ENCODE measurements at regions not wholly inside any gene's neighbourhood (a gene's known extent, or its start where the extent isn't known, plus 50 kb on each side); places are given as distances from the start of the nearest gene placed in this dataset.

- Histone ChIP-seq H3F3A (ENCODE audit: control insufficient read depth, insufficient read depth) (no peaks in the 10 kb centered on the region), H3K27ac (ENCODE audit: low read depth, low read length) (no peak overlapping the region), H3K79me2 (ENCODE audit: control insufficient read depth, low read length) (no peaks in the 10 kb centered on the region), H3K9me2 (replicated peaks; ENCODE audit: control insufficient read depth, low read length) (no peaks in the 10 kb centered on the region), H3K36me3 (ENCODE audit: control insufficient read depth, low read length) (no peaks in the 10 kb centered on the region), H3K9me3 (ENCODE audit: control insufficient read depth, insufficient read depth, low read length) (peaks cover 5% of the 10 kb centered on the region; the same call in 1 of the 2 replicates), H3K27me3 (ENCODE audit: control insufficient read depth, low read length) (no peaks in the 10 kb centered on the region), H3K4me2 (ENCODE audit: low read length) (no peak overlapping the region), H3K4me1 (ENCODE audit: control insufficient read depth, low read length) (no peaks in the 10 kb centered on the region), H3K4me3 (ENCODE audit: low read length) (no peak overlapping the region), H4K20me1 (ENCODE audit: control insufficient read depth, insufficient read depth, low read depth, low read length) (no peaks in the 10 kb centered on the region)
- TF ChIP-seq EZH2phosphoT487 (IDR thresholded peaks at IDR 0.05; ENCODE audit: borderline replicate concordance, low read length): no peak
- TF ChIP-seq CTCF (IDR thresholded peaks at IDR 0.05; ENCODE audit: low read depth, low read length, poor library complexity, severe bottlenecking): no peak
Measured at GRCh38 chr16:63050391-63050790, 1014.2 kb upstream of the CDH8 start.

GRCh38 chr16:63038397-63039106, 1002.3 kb upstream of the CDH8 start:
- TF ChIP-seq EZH2phosphoT487 (IDR thresholded peaks at IDR 0.05; ENCODE audit: borderline replicate concordance, low read length) (no peak), CTCF (IDR thresholded peaks at IDR 0.05; ENCODE audit: low read depth, low read length, poor library complexity, severe bottlenecking) (no peak)
- no peak overlapping the region for H3K4me2 ChIP-seq (ENCODE audit: low read length)
- H4K20me1 ChIP-seq (ENCODE audit: control insufficient read depth, insufficient read depth, low read depth, low read length): no peaks in the 10 kb centered on the region
- no peaks in the 10 kb centered on the region for H3K36me3 ChIP-seq (ENCODE audit: control insufficient read depth, low read length)
- no peak overlapping the region for H3K27ac ChIP-seq (ENCODE audit: low read depth, low read length)
- H3K9me2 ChIP-seq (replicated peaks; ENCODE audit: control insufficient read depth, low read length): no peaks in the 10 kb centered on the region; the same call in 1 of the 2 replicates
- no peaks in the 10 kb centered on the region for H3K79me2 ChIP-seq (ENCODE audit: control insufficient read depth, low read length)
- H3K4me1 ChIP-seq (ENCODE audit: control insufficient read depth, low read length): no peaks in the 10 kb centered on the region
- H3K9me3 ChIP-seq (ENCODE audit: control insufficient read depth, insufficient read depth, low read length): no peaks in the 10 kb centered on the region
- H3K27me3 ChIP-seq (ENCODE audit: control insufficient read depth, low read length): no peaks in the 10 kb centered on the region
- no peak overlapping the region for H3K4me3 ChIP-seq (ENCODE audit: low read length)
- no peaks in the 10 kb centered on the region for H3F3A ChIP-seq (ENCODE audit: control insufficient read depth, insufficient read depth)

GRCh38 chr16:63037761-63038396, 1001.6 kb upstream of the CDH8 start:
- Histone ChIP-seq H3F3A (ENCODE audit: control insufficient read depth, insufficient read depth) (no peaks in the 10 kb centered on the region), H3K27ac (ENCODE audit: low read depth, low read length) (no peak overlapping the region), H3K9me2 (replicated peaks; ENCODE audit: control insufficient read depth, low read length) (no peaks in the 10 kb centered on the region; the same call in 1 of the 2 replicates), H3K4me1 (ENCODE audit: control insufficient read depth, low read length) (no peaks in the 10 kb centered on the region), H3K36me3 (ENCODE audit: control insufficient read depth, low read length) (no peaks in the 10 kb centered on the region), H3K79me2 (ENCODE audit: control insufficient read depth, low read length) (no peaks in the 10 kb centered on the region), H4K20me1 (ENCODE audit: control insufficient read depth, insufficient read depth, low read depth, low read length) (no peaks in the 10 kb centered on the region), H3K4me2 (ENCODE audit: low read length) (no peak overlapping the region), H3K9me3 (ENCODE audit: control insufficient read depth, insufficient read depth, low read length) (no peaks in the 10 kb centered on the region), H3K27me3 (ENCODE audit: control insufficient read depth, low read length) (no peaks in the 10 kb centered on the region), H3K4me3 (ENCODE audit: low read length) (no peak overlapping the region)
- TF ChIP-seq EZH2phosphoT487 (IDR thresholded peaks at IDR 0.05; ENCODE audit: borderline replicate concordance, low read length) (no peak), CTCF (IDR thresholded peaks at IDR 0.05; ENCODE audit: low read depth, low read length, poor library complexity, severe bottlenecking) (no peak)

All from DOHH2 (cell line).